Stromal cell of bone marrow (primary cell): ENCODE measurements at regions not wholly inside any gene's neighbourhood (a gene's known extent, or its start where the extent isn't known, plus 50 kb on each side); places are given as distances from the start of the nearest gene placed in this dataset.
"Not testable (repeated sequence)": the region's sequence is repeated elsewhere in the genome, so short reads cannot be mapped to it uniquely, and the experiment has no call there.

Source experiments
- DNase-seq: peaks from one replicate; pipeline ENCODE4 v3.0.0-alpha.2; 2012; ENCODE audit warnings: low read depth

GRCh38 chr7:106583706-106584690 is 77.0 kb downstream of the CCDC71L start:
- DNase-seq, result no peak

DNA sequence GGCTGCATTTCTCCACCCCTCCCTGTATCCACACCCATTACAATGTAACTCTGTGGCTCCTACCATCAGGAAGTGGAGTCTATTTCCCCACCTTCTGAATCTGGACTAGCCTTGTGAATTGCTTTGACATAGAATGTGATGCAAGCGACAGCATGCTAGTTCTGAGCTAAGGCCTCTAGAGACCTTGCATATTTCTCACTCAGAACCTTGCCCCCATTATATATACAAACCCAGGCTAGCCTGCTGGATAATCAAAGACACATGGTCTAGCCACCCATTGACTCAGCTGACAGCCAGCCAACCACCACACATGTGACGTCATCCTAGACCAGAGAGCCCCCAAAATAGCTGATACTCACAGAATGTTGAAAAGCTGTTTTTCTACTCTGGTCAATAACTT is 77.9 kb downstream of the CCDC71L start:
- peak; percentile 65 for DNase-seq

DNA sequence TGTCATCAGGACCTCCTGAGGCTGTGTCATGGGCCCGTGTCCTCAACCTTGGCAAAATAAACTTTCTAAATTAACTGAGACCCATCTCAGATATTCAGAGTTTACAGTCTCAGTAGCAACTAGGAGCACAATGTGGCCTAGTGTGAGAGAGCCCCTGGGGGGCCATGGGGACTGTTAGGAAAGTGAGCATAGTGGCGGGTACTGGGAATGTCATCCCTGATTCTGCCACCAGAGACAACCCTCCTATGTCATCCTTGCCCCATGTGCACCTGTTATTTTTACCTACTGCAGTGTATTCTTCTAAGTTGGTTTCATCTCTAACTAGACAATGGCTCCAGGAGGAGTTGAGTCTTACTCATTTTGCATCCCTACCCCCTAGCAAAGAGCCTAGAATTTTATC is 78.6 kb downstream of the CCDC71L start:
- no peak for DNase-seq

DNA sequence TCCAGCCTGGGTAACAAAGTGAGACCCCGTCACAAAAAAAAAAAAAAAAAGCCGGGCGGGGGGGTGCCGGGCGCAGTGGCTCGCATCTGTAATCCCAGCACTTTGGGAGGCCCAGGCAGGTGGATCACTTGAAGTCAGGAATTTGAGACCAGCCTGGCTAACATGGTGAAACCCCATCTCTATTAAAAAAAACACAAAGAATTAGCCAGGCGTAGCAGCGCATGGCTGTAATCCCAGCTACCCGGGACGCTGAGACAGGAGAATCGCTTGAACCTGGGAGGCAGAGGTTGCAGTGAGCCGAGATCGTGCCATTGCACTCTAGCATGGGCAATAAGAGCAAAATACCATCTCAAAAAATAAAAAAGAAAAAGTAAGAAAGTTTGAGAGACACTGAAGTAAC is 81.9 kb downstream of the CCDC71L start:
- not testable (repeated sequence) for DNase-seq

DNA sequence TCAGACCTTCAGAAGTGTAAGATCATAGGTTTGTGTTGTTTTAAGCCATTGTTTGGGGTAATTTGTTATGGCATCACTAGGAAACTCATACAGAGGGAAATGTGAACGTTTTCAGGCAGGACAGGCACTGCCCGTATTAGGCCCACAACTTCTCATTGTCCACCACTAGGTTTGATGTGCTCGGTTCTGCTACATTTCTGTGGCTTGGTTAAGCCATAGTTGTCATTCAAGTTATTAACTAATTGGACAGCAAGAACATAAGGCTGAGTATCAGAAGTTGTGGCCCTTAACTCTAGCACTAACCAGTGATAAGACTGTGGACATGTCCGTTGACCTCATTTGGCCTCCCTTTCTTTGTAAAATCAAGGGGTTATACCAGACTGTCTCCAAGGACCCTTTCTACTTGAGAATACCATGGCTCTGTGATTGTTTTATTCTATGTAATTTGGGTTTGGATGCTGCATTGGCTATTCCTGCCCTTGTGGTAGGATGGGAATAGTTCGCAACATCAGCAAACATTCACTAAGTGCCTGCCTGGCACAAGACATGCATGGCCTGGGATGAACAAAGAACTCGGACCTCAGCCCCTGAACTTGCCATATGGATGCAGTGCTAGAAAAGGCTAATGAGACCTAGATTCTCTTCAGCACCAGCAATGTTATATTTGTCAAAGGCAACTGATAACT is 85.7 kb downstream of the CCDC71L start:
- DNase-seq, result no peak

GRCh38 chr7:106573738-106574137 is 87.2 kb downstream of the CCDC71L start:
- DNase-seq, result no peak

- no peak for DNase-seq
Measured at GRCh38 chr7:106573125-106573663, 87.8 kb downstream of the CCDC71L start.

- no peak for DNase-seq
Measured at GRCh38 chr7:106572394-106573124, 88.4 kb downstream of the CCDC71L start.

DNA sequence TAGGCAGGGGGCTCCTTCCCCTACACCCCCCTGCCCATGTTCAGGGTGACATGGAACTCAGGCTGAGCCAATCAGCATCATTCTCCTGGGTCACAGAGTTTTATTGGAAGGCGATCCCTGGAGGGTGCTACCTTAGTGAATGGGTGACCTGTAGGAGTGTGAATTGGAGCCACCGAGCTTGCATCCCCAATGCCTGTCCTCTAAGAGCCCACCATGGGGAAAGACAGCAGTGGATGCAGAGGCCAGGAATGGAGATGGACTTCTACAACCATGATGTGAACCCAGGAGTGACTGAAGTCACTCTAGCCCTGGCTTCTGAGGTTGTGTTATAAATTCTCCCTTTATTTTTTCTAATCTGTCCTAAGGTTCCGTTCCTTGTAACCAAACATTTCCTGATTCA is 89.4 kb downstream of the CCDC71L start:
- DNase-seq, result no peak

DNA sequence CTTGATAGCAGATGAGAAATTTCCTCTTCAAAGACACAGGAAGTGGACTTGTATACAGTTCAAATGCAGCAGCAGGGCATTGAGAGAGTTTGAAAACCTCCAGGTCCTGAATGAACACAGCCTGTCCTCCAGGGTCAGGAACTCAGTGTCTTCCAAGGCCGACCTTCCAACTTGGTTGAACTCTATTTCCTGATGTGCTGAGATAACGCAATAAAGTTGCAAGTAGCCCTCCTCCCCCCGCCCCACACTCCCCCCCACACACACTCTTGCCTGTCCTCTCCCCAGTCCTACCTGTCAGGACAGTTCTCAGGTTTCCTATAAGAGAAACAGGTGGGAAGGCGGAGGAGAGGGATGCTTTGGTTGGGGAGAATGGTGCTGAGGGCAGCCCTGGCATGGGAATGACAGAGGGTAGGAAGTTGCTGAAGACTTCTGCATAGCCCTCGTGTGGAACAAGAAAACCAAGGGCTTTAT is 90.0 kb downstream of the CCDC71L start:
- DNase-seq, result no peak

DNA sequence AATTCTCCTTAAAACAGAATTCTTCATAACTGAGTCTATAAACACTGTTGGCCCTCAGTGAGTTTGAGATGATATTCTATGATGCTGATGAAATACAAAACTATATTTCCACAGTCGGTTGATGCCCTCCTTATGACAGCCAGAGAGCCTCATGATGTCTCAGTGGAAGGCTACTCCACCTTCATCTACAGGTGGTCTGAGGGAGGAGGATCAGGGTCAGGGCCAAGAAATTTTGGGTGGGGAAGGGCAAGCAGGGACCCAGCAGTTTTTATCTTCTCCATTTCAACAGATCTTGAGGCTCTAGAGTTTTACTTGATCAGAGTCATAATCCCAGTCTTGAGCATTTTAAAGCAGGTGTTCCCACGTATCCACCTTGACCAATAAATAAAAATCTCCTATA is 90.8 kb downstream of the CCDC71L start:
- DNase-seq, result no peak

DNA sequence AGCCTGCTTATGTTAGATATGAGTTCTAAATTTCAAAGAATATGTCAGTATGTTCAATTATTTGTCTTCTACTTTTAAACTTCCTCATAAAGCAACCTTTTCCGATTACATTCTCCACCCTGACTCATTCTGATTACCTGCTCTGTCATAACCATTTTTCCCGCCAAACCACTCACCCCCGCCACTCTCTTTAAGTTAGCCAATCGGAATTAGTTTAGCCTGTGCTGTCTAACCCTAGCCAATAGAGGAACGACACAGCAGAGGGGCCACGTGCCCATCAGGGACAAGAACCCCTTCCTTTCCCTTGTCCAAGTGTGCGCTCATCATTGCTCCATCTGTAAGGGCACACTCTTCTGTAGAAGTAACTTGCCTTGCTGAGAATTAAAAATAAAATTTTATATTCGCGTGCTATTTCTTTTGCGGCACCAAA is 91.4 kb downstream of the CCDC71L start:
- no peak for DNase-seq

DNA sequence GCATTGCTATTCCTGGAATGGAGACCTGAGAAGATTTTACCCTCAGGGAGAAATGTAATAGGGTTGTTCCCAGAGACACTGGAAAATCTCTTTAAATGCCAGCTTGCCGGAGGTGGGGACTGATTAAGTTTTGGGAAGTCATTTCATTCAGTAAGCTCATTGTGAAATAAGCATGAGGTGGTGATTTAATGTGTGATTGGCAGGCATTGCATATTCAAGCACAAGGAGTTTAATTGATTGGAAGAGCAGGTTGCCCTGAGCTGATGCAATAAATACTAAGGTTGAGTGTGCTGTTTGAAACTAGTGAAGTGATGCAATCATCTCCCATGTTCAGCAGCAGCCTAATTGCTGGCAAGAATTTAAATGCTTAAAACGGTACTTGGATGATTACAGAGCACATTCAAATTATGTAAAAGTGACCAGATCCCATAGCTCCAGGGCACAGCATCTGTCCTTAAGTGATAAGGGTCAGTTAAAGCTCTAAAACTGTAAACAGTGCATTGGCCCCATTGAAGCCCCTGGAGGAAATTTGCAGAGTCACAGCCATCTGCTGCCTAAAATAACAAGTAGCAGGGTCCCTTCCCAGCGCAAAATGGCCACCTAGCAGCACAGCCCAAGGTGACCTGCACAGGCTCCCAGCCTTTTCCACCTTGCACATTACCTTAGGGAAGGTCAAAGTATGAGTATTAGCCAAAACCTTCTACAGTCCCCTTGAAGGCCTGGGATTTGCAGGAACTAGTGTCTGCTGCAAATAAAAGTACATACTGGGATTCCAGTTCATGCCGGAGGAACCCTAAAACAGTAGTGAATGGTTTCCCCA is 92.1 kb downstream of the CCDC71L start:
- DNase-seq, result peak; percentile 62

GRCh38 chr7:106568002-106568679 is 92.8 kb downstream of the CCDC71L start:
- no peak for DNase-seq

GRCh38 chr7:106567204-106568001 is 93.6 kb downstream of the CCDC71L start:
- not testable (repeated sequence) for DNase-seq

- no peak for DNase-seq
Measured at GRCh38 chr7:106566672-106567071, 94.3 kb downstream of the CCDC71L start.

DNA sequence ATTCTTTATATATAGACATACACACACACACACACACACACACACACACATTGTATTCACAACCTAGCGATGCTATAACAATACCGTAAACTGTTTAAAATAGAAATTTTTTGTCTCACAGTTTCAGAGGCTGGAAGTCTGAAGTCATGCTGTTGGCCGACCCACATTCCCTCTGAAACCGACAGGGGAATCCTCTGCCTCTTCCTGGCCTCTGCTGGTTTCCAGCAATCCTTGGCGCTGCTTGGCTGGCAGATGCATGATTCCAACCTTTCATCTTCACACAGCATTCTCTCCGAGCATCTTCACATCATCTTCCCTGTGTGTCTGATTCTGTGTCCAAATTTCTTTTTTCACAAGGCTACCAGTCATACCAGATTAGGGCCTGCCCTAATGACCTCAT is 94.8 kb downstream of the CCDC71L start:
- DNase-seq, result no peak

DNA sequence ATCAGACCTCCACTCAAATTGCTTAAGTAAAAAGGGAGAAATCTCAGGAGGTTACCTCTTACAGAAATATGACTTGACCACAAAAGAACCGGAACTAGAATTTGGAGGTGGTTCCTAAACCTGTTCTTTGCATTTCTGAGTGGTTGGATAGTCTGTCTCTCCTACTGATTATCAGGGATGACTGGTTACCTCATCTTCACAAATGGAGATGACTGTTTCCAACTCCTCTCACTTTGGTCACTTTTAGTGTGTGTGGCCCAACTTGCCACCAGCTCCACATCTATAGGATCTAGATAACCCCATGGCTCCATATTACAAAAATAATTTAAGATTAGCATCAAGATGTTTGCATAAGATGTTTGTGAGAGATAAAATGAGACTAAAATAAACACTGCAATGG is 95.5 kb downstream of the CCDC71L start:
- DNase-seq, result no peak

DNA sequence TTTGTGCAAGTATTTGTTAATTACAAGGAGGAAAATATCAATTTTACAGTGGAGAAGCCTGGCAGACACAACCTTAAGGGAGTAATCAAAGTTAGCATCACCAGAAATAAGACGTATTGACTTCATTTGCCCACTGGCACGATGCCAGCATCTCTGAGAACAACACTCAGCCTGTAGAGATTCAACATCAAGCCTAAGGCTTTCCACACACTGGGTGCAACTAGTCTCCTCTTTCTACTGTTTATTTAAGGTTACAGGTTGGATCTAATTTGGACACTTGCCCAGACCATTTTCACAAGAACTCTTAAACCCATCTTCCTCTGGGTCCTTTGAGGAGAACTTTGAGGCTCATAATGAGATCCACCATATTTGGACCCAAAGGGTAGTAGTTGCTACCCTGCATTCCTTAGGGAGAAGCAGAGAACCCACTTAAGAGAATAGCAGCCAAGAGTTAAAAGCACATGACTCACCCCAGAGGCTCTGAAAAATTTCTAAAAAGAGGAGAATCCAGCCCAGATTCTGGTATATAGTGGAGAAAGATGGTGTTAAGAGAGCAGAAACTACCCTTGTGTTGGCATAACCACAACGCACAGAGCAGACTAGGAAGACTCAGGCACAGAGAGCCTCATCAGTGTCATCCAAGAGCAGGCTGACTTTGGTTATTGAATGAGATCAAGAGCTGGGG is 97.3 kb downstream of the CCDC71L start:
- no peak for DNase-seq
